GM21529 (cell line): ENCODE measurements at regions not wholly inside any gene's neighbourhood (a gene's known extent, or its start where the extent isn't known, plus 50 kb on each side); places are given as distances from the start of the nearest gene placed in this dataset.

Experiments
- ATAC-seq: cut with Tn5 transposase; IDR thresholded peaks from one replicate; pipeline ENCODE4 v1.9.1; 2021; ENCODE audit not compliant: unreplicated experiment

DNA sequence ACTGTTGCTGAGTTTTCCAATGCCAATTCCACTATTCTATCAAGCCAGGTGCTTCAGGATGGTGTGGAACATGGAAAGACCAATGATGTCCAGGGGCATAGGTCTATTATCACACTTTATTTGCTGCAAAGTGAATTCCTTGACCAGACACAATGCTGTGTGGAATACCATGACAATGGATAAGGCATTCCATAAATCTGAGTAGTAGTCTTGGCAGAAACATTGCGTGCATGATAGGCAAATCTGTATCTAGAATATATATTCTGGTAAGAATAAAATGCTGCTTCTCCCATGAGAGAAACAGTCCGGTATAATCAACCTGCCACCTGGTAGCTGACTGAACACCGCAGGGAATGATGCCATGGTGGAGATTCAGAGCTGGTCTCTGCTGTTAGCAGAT is 70.0 kb upstream of the ALDH1A3 start:
- ATAC-seq: no peak

DNA sequence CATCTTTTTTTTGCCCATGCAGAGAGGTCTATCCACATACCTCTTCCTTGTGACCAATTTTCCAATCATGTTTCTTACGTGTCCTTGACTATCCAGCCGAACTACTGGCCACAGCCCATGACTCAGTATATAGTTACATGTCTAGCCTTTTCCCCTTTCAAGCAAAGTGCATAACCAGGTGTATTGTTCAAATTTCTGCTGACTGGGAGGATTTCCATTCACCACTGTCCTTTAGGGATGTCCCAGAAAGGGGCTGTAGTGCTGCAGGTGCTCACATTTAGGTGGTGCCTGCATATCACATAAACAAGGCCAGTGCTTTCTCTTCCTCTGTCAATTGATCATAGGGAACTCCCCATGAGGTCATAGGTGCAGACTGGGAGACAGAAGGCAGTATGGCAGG is 69.4 kb upstream of the ALDH1A3 start:
- no peak for ATAC-seq

DNA sequence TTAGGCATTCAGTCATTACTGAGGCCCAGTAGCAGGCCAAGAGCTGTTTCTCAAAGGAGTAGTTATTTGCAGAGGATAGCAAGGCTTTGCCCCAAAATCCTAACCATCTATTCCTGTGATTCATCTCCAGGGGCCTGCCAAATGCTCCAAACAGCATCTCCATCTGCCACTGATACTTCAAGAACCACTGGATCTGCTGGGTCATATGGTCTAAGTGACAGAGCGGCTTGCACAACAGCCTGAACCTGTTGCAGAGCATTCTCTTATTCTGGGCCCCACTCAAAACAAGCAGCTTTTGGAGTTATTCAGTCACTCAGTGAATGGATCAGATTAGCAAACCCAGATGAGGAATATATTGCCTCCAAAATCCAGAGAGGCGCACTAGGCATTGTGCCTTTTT is 68.8 kb upstream of the ALDH1A3 start:
- no peak for ATAC-seq

DNA sequence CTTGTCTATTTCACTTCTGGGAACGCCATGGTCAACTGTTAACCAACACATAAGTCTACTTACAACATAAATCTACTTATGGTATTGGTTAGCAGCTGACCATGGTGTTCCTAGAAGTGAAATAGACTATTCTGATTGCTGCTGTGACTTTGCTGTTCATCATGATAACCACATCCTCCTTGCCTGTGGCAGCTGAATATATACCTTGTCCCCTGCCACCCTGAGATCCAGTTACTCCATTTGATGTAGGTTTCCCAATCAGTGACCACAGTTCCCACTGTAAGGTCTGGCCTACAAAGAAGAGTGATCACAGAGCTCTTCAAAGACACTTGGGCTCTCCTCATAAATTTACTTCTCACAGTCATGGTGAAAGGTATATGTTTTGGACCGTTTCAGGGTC is 66.8 kb upstream of the ALDH1A3 start:
- no peak for ATAC-seq

DNA sequence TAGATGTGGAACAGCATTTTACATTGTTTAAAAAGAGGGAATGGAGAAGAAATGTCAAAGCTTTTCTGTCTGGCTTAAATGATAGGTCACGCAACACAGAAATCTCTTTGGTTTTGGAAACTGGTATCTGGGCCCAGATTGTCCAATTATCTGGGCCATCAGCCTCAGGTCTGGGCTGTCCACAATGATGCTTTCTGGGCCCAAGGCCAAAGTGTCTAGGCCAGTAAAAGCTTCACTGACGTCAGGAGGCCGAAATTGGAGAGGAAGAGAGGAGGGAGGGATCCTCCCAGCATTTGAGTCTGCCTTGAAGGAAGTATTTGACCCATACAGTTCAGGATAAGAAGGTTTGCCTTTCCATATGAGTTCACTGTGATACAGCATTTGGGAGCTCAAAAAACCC is 60.7 kb upstream of the ALDH1A3 start:
- ATAC-seq: no peak

DNA sequence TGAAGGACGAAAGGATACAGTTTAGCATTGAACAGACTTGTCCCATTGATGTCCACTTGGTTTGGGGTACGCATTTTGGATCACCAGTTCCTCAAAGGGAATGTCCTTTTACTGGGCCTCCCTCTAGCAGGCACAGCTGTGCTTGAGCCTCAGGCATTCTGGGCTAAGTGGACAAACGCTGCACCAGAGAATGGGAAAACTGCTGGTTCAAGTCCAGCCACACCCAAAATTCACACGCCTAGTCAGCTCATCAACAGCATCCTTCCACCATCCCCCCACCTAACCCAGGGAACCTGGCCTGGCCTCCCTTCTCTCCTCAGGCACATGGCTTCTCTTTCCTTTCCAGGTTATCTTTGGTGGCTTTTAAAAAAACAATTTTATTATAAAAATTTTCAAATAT is 59.1 kb upstream of the ALDH1A3 start:
- no peak for ATAC-seq

DNA sequence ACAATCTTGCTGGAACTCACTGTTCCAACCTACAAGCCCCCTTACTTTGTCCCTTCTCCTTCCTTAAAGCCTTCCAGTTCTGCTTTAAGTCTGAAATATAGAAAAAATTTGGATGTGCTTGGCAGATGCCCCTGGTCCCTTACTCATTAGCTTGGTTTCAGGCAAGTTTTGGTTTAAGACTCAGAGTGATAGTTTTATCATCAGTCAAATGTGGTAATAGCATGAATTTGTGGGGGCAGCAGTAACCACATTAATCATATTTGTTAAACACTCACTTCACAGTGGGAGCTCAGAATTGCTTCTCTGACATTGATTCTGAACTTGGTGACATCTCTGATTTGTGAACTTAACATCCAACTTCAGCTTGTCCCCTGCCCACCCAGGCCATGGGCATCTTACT is 58.3 kb upstream of the ALDH1A3 start:
- ATAC-seq: no peak

DNA sequence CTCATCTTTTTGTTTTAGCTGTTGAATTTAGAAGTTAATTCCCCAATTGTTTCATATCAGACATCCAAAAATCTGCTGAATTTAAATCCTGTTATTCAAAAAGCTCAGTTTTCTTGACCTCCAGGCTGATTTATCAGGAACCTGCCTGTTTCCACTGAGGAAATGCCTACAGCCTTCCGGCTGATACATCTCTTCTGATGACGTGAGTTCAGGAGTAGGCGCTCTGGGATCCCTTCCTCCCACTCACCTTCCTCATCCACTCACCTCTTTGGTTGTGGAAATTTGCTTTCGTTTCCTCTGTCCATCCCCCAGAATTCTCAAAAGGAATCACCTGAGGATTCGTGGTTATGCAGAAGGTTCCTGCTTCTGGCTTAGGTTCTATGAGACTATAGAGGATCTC is 55.4 kb upstream of the ALDH1A3 start:
- ATAC-seq: no peak

DNA sequence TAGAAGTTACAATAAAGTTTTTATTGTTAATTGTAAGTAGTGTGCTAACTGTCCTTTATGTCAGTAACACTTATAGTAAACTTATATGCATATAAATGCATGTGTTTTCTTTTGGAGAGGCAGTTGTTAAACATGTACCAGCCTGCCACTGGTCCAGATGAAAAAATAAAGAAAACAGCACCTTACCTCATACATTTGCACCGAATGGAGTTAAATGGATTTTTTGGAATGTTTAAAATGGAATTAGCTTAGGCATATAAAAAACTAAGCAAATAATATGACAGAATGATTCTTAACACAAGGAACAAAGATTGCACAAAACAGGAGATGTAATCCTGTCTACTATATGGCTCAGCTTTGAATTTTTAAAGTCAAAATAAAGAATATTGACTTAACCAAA is 50.2 kb upstream of the ALDH1A3 start:
- no peak for ATAC-seq
